PC-9 (cell line): ENCODE measurements at regions not wholly inside any gene's neighbourhood (a gene's known extent, or its start where the extent isn't known, plus 50 kb on each side); places are given as distances from the start of the nearest gene placed in this dataset.

ENCODE experiments used
- CTCF ChIP-seq: fragments of 200-600 bp; sonication (generic); conservative IDR thresholded peaks from 2 replicates; pipeline ENCODE4 v1.6.1; 2017; ENCODE audit warnings: mixed run types, antibody characterized with exemption, mild to moderate bottlenecking, moderate library complexity
- EZH2 ChIP-seq: fragments of 200-600 bp; sonication (generic); IDR thresholded peaks from 2 replicates; pipeline ENCODE4 v1.8.0; 2017; ENCODE audit warnings: antibody characterized with exemption, low read depth

- TF ChIP-seq CTCF = no peak
- TF ChIP-seq EZH2 = no peak
Observed at GRCh38 chr11:110808248-110808647, 96.0 kb upstream of the ARHGAP20 start.
